ENCODE measurements at regions not wholly inside any gene's neighbourhood (a gene's known extent, or its start where the extent isn't known, plus 50 kb on each side); places are given as distances from the start of the nearest gene placed in this dataset.

- TF ChIP-seq CREB5 (CRISPR knock-in tag; IDR thresholded peaks at IDR 0.05; ENCODE audit: low read depth) (no peak), ZFP3 (CRISPR knock-in tag; IDR thresholded peaks at IDR 0.05) (no peak)
These were observed 112.8 kb upstream of the RAB18 start for GRCh38 chr10:27391325-27391724.
